Activated CD4-positive, alpha-beta T cell treated with anti-CD3 and anti-CD28 coated beads, Interleukin-2, amount 50 U/mL, for 24 hours (primary cell): ENCODE measurements at regions not wholly inside any gene's neighbourhood (a gene's known extent, or its start where the extent isn't known, plus 50 kb on each side); places are given as distances from the start of the nearest gene placed in this dataset.
"Not testable (repeated sequence)": the region's sequence is repeated elsewhere in the genome, so short reads cannot be mapped to it uniquely, and the experiment has no call there.

ENCODE experiments used
- DNase-seq, 2 donors: peaks; one replicate each; pipeline ENCODE4 v3.0.0-alpha.2; 2020; ENCODE audit warnings: low read depth in 1 of 2, low spot score in 1 of 2

DNA sequence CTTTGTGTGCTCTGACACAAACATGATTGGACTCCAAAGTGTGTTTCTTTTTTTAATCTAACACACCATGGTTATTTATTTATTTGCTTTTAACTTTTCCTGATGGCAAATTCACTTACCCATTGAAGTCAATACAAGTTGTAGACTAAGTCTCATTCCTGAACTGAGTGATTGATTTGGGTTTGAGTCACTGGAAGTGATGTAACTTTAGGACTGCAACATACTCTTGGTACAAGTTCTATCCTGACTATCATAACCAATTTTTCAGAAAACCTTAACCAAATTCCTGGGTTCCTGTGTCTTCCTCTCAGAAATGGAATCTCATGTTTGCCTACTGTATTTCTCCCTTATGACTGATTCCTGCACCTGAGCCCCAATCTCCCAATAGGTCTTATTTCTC, 590.0 kb upstream of the ROBO1 start:
- DNase-seq: no peak

GRCh38 chr3:80355144-80355543, 587.3 kb upstream of the ROBO1 start:
- DNase-seq: no peak

DNA sequence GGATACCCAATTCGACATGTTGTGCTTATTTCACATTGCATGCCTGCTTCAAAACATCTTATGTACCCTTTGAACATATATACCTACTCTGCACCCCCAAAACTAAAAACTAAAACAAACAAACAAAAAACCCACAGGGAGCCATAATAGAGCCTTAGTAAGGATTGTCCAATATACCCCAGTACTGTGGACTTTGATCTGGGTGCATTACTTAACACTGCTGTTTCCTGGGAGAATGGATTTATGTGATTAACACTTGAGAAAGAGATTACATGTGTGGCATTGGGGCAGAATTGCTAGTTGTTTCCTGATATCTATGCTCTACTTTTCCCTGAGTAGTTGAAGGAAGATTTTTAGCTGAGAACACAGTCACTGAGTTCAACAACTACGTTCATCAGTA, 583.4 kb upstream of the ROBO1 start:
- DNase-seq: no peak

GRCh38 chr3:80350771-80351170, 583.0 kb upstream of the ROBO1 start:
- DNase-seq: no peak

GRCh38 chr3:80338366-80338765, 570.6 kb upstream of the ROBO1 start:
- no peak for DNase-seq

GRCh38 chr3:80334534-80334933, 566.7 kb upstream of the ROBO1 start:
- DNase-seq: no peak

DNA sequence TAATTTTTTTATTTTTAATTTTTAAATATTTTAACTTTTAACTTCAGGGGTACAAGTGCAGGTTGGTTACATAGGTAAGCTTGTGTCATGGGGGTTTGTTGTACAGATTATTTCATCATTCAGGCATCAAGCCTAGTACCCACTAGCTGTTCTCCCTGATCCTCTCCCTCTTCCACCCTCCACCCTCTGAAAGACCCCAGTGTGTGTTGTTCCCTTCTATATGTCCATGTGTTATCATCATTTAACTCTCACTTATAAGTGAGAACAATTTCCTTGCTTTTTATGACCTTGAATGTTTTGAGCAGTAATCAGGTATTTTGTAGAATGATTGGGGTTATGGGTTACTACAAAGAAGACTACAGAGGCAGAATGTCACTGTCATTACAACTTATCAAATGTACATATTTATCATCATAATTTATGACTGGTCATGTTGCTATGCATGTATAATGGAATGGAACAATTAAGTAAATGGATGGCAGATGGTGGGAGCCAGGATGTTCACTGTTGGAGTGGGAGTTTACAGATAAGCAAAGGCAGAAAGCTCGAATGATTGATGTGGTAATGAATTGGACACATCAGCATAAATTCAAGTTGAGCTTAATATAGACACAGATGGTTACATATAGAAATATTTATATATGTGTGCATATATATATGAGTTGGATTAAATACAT, 563.8 kb upstream of the ROBO1 start:
- no peak for DNase-seq

DNA sequence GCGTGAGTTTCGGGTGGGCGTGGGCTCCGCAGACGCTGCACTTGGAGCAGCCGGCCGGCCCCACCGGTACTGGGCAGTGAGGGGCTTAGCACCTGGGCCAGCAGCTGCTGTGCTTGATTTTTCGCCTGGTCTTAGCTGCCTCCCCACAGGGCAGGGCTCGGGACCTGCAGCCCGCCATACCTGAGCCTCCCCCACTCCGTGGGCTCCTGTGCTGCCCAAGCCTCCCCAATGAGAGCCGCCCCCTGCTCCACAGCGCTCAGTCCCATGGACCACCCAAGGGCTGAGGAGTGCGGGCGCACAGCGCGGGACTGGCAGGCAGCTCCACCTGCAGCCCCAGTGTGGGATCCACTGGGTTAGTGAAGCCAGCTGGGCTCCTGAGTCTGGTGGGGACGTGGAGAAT, 546.7 kb upstream of the ROBO1 start:
- not testable (repeated sequence) for DNase-seq

DNA sequence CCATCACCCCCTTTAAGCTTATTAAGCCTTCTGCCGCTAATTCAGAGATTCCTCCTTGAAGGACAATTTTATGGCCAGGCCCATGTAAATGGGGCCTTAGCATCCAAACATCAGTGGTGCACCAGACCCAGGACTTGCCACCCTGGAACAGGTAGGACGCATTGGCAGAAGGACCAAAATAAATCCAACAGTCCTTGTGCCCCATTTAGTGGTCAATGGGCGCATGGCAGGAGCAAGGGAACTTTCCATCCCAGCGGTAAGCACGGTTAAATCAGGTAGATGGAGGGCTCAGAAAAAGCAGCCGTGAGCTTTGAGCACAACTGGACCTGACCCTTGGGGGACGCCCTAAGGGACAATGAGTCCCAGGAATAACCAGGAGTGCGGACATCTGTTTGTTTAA, 540.8 kb upstream of the ROBO1 start:
- DNase-seq: no peak

DNA sequence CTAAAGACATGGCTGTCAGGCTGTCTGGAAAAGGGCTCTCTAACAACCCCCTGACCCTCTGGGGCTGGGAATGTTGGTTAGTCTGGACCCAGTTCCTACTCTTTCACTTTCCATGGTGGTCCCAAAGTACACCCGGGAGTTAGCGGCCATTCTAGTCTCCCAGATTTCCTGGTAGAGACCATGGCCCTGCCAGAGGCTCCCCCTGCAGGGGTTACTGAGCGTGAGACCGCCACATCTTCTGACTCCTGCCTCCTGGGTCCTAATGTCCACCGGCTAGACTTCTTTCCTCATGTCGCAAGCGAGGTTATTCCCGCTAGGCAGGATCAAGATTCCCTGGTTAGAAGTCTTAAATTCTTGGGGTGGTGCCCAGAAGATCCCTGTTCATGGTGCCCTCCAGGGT, 540.0 kb upstream of the ROBO1 start:
- no peak for DNase-seq

DNA sequence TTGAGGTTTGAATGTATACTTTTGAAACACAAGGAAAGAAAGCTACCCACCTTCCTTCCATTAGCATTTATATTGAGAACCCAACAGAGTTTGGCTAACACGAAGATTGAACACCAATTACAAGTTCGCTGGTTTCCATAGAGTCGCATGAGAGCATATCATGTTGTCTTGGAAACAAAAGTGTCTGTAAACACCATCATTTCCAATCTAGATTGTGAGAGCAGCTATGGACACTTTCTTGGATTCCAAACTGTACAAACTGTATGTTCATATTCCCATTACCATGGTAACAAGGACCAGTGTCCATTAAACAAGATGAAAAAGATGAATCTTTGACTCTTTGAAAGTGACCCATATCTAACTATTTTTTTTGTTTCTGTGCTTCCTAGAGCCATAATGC, 529.9 kb upstream of the ROBO1 start:
- DNase-seq: no peak

- DNase-seq: no peak
These were observed 517.6 kb upstream of the ROBO1 start for GRCh38 chr3:80285388-80285787.

DNA sequence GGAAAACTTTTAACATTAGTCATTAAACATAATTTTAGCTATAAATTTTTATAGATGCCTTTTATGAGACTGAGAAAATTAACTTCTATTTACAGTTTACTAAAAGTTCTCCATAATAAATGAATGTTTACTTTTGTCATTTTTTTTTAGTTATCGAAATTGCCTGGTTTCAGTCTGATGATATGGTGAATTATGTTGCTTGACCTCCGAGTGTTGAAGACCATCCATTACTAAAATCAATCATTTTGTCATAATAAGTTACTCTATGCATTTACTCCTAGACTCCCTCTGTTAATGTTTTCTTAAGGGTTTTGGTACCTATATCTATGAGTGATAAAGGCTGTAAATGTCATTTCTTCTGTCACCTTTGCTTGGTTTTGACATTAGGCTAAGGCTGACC, 516.0 kb upstream of the ROBO1 start:
- DNase-seq: no peak

DNA sequence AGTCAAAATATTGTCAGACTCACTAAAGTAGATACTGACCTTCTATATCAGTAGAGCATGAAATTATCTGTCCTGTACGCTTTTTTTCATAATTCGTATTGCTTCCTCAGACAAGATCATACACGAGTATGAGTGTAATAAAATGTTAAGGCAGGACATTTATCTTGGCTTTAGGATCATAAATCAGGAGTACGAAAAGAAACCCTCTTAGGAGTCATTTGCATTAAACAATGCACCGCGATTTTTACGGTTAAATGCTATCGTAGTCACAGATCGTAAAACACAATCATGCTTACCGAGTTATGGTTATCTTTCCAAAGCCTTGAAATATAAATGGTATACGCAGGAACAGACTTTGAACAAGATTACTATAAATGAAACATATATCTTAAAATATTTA, 510.3 kb upstream of the ROBO1 start:
- no peak for DNase-seq

GRCh38 chr3:80275120-80275519, 507.3 kb upstream of the ROBO1 start:
- DNase-seq: no peak

DNA sequence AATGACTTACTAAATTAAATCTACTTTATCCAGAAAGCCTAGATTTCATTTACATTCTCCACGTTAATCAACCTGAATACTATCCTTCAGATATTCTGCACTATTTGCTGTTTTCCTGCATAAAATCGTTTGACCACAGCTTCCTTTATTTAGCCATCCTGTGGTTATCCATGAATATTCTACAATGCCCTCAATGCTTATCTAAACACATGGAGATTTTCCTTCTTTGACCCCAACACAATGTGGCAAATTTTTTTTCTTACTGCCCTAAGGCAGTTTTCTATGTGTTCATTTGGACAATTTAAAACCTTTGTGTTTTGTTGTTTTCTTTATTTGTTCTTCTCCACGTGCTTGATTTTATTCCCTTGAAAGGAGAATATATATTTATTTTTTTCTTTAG, 495.5 kb upstream of the ROBO1 start:
- no peak for DNase-seq

DNA sequence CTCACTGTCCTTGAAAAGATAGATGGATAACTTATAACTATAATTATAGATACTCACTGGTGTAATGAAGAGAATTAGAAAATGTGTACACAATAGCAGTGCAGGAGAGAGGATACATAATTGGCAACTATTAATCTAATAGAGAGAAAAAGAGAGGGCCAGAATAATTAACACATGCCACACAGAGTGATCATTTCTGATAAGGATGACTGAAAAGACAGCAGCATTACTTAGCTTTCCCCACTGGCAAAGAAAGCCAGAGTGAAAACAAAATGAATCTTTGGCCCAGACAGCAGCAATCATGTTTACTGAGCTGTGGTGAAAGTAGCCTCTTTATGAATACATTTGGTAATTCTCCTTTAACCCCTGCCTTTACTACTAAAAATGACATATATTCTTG, 493.3 kb upstream of the ROBO1 start:
- DNase-seq: no peak

- DNase-seq: no peak
These were observed 491.9 kb upstream of the ROBO1 start for GRCh38 chr3:80259736-80260135.

DNA sequence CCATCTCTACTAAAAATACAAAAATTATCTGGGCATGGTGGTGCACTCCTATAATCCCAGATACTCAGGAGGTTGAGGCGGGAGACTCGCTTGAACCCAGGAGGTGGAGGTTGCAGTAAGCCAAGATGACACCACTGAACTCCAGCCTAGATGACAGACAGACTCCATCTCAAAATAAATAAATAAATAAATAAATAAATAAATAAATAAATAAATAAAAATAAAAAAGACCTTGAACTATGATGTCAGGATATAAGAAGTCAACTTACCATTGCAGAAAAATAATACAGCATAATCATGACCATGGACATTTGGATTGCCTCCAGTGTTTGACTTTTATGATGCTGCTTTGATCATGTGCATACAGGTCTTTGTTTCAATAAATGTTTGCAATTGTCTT, 484.3 kb upstream of the ROBO1 start:
- no peak for DNase-seq

GRCh38 chr3:80247766-80248165, 480.0 kb upstream of the ROBO1 start:
- DNase-seq: no peak

DNA sequence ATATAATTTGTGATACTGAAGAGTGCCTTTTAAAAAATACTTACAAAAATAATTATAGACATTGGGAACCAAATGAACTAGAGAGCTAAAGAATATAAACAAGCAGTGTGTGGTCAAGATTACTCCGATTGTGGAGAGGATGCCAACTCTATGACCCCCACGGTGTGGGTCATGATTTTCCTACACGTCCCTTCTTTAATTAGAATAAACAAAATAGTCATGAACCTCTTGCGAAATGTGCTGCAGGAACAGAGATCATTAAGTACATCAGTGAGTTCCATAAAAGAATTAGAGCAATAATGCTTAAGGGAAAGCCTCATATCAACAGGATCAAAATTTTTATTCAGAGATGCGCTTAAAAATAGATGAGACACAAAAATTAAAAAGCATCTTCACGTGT, 476.6 kb upstream of the ROBO1 start:
- no peak for DNase-seq

DNA sequence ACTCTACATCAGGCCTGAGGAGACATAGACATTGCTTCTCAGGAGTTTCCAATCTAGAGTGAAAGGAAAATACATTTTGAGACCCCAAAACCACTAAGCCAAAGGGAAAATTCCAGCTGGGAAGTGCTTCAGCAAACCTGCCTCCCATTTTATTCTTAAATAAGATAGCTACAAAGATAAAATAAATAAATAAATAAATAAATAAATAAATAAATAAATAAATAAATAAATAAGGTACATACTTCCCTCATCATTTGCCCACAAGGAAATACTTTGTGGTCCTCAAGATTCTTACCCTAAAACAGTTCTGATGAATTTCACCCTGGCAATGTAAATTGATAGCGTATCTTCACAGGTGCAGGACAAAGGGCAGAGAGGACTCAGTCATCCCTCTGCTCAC, 474.0 kb upstream of the ROBO1 start:
- no peak for DNase-seq

DNA sequence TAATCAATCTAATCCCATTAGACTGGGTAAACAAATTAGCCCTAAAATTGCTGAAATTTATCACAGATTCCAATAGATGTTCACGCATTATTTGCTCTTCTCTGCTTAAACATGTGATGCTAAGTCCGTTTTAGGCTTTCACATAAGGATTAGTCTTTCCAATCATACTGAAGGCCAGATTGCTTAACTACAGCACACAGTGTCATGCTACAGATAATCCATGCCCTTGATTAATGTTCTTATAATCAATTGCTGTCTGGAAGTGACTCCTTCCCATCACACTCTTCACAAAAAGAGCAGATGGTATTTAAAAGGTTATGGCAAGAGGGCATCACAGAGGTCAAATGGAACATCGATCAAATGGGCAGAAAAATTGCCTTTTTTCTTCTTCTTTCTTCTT, 471.5 kb upstream of the ROBO1 start:
- DNase-seq: no peak

- DNase-seq: no peak
These were observed 470.8 kb upstream of the ROBO1 start for GRCh38 chr3:80238606-80239005.
